ENCODE measurements at regions not wholly inside any gene's neighbourhood (a gene's known extent, or its start where the extent isn't known, plus 50 kb on each side); places are given as distances from the start of the nearest gene placed in this dataset.

DNA sequence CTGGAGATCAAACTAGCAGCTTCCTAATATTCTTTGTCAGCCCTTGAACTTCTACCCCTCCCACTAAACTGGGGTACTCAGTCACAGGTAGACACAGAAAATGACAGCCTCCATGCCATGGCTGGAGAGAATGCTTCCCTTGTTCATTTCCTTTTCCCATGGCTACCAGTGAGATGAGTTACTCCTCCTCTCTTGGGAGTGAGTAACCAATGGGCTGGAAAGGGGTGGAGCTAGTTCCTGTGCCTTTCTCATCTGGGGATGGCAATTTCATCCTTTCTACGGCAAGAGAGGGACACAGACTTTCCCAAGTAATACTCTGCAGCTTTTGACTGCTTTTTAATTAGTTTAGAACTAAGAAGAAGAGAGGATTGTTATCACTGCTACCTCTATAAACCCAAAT is 1045.6 kb upstream of the WWC1 start (continued):
- TF ChIP-seq, protein P1, sequence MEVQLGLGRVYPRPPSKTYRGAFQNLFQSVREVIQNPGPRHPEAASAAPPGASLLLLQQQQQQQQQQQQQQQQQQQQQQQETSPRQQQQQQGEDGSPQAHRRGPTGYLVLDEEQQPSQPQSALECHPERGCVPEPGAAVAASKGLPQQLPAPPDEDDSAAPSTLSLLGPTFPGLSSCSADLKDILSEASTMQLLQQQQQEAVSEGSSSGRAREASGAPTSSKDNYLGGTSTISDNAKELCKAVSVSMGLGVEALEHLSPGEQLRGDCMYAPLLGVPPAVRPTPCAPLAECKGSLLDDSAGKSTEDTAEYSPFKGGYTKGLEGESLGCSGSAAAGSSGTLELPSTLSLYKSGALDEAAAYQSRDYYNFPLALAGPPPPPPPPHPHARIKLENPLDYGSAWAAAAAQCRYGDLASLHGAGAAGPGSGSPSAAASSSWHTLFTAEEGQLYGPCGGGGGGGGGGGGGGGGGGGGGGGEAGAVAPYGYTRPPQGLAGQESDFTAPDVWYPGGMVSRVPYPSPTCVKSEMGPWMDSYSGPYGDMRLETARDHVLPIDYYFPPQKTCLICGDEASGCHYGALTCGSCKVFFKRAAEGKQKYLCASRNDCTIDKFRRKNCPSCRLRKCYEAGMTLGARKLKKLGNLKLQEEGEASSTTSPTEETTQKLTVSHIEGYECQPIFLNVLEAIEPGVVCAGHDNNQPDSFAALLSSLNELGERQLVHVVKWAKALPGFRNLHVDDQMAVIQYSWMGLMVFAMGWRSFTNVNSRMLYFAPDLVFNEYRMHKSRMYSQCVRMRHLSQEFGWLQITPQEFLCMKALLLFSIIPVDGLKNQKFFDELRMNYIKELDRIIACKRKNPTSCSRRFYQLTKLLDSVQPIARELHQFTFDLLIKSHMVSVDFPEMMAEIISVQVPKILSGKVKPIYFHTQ (CRISPR knock-in tag; IDR thresholded peaks at IDR 0.05): no peak

- H3K4me3 Mint-ChIP-seq: no peak overlapping the region
- H3K27ac Mint-ChIP-seq: no peak overlapping the region
- H3K36me3 Mint-ChIP-seq: no peaks in the 10 kb centered on the region
- no peaks in the 10 kb centered on the region for H3K9me3 Mint-ChIP-seq
- ATAC-seq (no peak), DNase-seq (ENCODE audit: low spot score) (no peak)
- H3K4me1 Mint-ChIP-seq: peaks cover 4% of the 10 kb centered on the region; the same call in 1 of the 2 replicates
- TF ChIP-seq IRF2 (CRISPR knock-in tag; IDR thresholded peaks at IDR 0.05; ENCODE audit: borderline replicate concordance, low read depth) (no peak), PREB (CRISPR knock-in tag; IDR thresholded peaks at IDR 0.05; ENCODE audit: borderline replicate concordance) (no peak), SOX15 (CRISPR knock-in tag; IDR thresholded peaks at IDR 0.05) (no peak), ATF6 (CRISPR knock-in tag; IDR thresholded peaks at IDR 0.05) (no peak), ELF4 (CRISPR knock-in tag; IDR thresholded peaks at IDR 0.05; ENCODE audit: low read depth) (no peak), GRHL2 (CRISPR knock-in tag; IDR thresholded peaks at IDR 0.05; ENCODE audit: insufficient replicate concordance, severe bottlenecking) (no peak), MXD4 (CRISPR knock-in tag; IDR thresholded peaks at IDR 0.05; ENCODE audit: borderline replicate concordance) (no peak), ESRRA (CRISPR knock-in tag; IDR thresholded peaks at IDR 0.05; ENCODE audit: borderline replicate concordance) (no peak), FOXP1 (CRISPR knock-in tag; IDR thresholded peaks at IDR 0.05; ENCODE audit: borderline replicate concordance) (no peak), ZBTB43 (CRISPR knock-in tag; IDR thresholded peaks at IDR 0.05) (no peak), MLX (CRISPR knock-in tag; IDR thresholded peaks at IDR 0.05) (no peak), NR1H2 (CRISPR knock-in tag; IDR thresholded peaks at IDR 0.05) (no peak), E2F1 (CRISPR knock-in tag; IDR thresholded peaks at IDR 0.05) (no peak), MYBL2 (CRISPR knock-in tag; IDR thresholded peaks at IDR 0.05) (no peak), ZNF281 (CRISPR knock-in tag; IDR thresholded peaks at IDR 0.05) (no peak), STAT6 (CRISPR knock-in tag; conservative IDR thresholded peaks at IDR 0.05; ENCODE audit: low read depth) (no peak)
- TF ChIP-seq, protein P2, sequence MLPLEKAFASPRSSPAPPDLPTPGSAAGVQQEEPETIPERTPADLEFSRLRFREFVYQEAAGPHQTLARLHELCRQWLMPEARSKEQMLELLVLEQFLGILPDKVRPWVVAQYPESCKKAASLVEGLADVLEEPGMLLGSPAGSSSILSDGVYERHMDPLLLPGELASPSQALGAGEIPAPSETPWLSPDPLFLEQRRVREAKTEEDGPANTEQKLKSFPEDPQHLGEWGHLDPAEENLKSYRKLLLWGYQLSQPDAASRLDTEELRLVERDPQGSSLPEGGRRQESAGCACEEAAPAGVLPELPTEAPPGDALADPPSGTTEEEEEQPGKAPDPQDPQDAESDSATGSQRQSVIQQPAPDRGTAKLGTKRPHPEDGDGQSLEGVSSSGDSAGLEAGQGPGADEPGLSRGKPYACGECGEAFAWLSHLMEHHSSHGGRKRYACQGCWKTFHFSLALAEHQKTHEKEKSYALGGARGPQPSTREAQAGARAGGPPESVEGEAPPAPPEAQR (CRISPR knock-in tag; IDR thresholded peaks at IDR 0.05): no peak
- CTCF ChIA-PET: no interaction called here
- POLR2A ChIA-PET: no interaction called here
- H3K27me3 Mint-ChIP-seq (ENCODE audit: low read depth): no peaks in the 10 kb centered on the region
Observed at GRCh38 chr5:167247816-167248215, 1043.6 kb upstream of the WWC1 start.
